Fibroblast of skin of right biceps (primary cell): ENCODE measurements at regions not wholly inside any gene's neighbourhood (a gene's known extent, or its start where the extent isn't known, plus 50 kb on each side); places are given as distances from the start of the nearest gene placed in this dataset.

ENCODE experiments used
- DNase-seq: peaks from one replicate; pipeline ENCODE4 v3.0.0-alpha.2; 2013

- no peak for DNase-seq
Observed at GRCh38 chr10:3365630-3366029, 193.0 kb upstream of the PITRM1 start.

- no peak for DNase-seq
Observed at GRCh38 chr10:3364768-3365480, 192.3 kb upstream of the PITRM1 start.

GRCh38 chr10:3363311-3364045 is 190.9 kb upstream of the PITRM1 start:
- DNase-seq, result no peak

- no peak for DNase-seq
Observed at GRCh38 chr10:3362394-3362793, 189.8 kb upstream of the PITRM1 start.

- no peak for DNase-seq
Observed at GRCh38 chr10:3361640-3362039, 189.1 kb upstream of the PITRM1 start.

GRCh38 chr10:3357737-3358136 is 185.2 kb upstream of the PITRM1 start:
- no peak for DNase-seq

GRCh38 chr10:3355536-3355935 is 183.0 kb upstream of the PITRM1 start:
- DNase-seq, result no peak

- DNase-seq, result peak; percentile 32
Observed at GRCh38 chr10:3354174-3354900, 181.8 kb upstream of the PITRM1 start.

- no peak for DNase-seq
Observed at GRCh38 chr10:3353235-3353634, 180.7 kb upstream of the PITRM1 start.

GRCh38 chr10:3350617-3351258 is 178.2 kb upstream of the PITRM1 start:
- DNase-seq, result peak; percentile 14

GRCh38 chr10:3350205-3350604 is 177.6 kb upstream of the PITRM1 start:
- DNase-seq, result no peak

GRCh38 chr10:3348564-3348963 is 176.0 kb upstream of the PITRM1 start:
- no peak for DNase-seq

- peak; percentile 23 for DNase-seq
Observed at GRCh38 chr10:3347413-3348182, 175.0 kb upstream of the PITRM1 start.

- DNase-seq, result no peak
Observed at GRCh38 chr10:3346851-3347250, 174.3 kb upstream of the PITRM1 start.

- DNase-seq, result no peak
Observed at GRCh38 chr10:3342771-3343170, 170.2 kb upstream of the PITRM1 start.

GRCh38 chr10:3340127-3340730 is 167.6 kb upstream of the PITRM1 start:
- DNase-seq, result no peak

- peak; percentile 68 for DNase-seq
Observed at GRCh38 chr10:3339531-3339950, 167.0 kb upstream of the PITRM1 start.

GRCh38 chr10:3339121-3339520 is 166.5 kb upstream of the PITRM1 start:
- DNase-seq, result no peak

- no peak for DNase-seq
Observed at GRCh38 chr10:3337741-3338140, 165.2 kb upstream of the PITRM1 start.

- DNase-seq, result no peak
Observed at GRCh38 chr10:3336673-3337293, 164.2 kb upstream of the PITRM1 start.

GRCh38 chr10:3333426-3333825 is 160.8 kb upstream of the PITRM1 start:
- no peak for DNase-seq
